Right cardiac atrium (tissue), 5 donors: ENCODE measurements at regions not wholly inside any gene's neighbourhood (a gene's known extent, or its start where the extent isn't known, plus 50 kb on each side); places are given as distances from the start of the nearest gene placed in this dataset.

Experiments
- ATAC-seq, 2 donors: fragments of 200-7000 bp; cut with Tn5 transposase; one replicate each; pipeline versions ENCODE4 v1.8.0 to v1.9.1; 2020; ENCODE audit warnings: moderate library complexity in 2 of 2, mild to moderate bottlenecking in 1 of 2
- DNase-seq, 3 donors: peaks; one replicate each; pipeline ENCODE4 v3.0.0-alpha.2; 2020
- H3K27ac ChIP-seq: one replicate; pipeline ENCODE4 v1.5.1; 2013; ENCODE audit warnings: mild to moderate bottlenecking, low read length, control low read depth, moderate library complexity
- H3K27me3 ChIP-seq: one replicate; pipeline ENCODE4 v1.6.1; 2013; ENCODE audit not compliant: control insufficient read depth, insufficient read depth
- H3K4me1 ChIP-seq: one replicate; pipeline ENCODE4 v1.6.1; 2013; ENCODE audit warnings: low read length; ENCODE audit not compliant: control insufficient read depth, insufficient read depth
- H3K4me3 ChIP-seq: one replicate; pipeline ENCODE4 v1.5.1; 2013; ENCODE audit warnings: low read length, control low read depth
- H3K9me3 ChIP-seq: one replicate; pipeline ENCODE4 v1.6.1; 2013; ENCODE audit warnings: low read length; ENCODE audit not compliant: control insufficient read depth
- WGBS: extraction: QIAGEN DNeasy Blood & Tissue Kit; methylation state at CpG from one replicate; pipeline ENCODE4 v1.1.7; 2013; 5-methylcytosine and 5-hydroxymethylcytosine counted together
- intact Hi-C, 4 donors: fragments of 100-400 bp; cut with DNase I; formaldehyde crosslinking; loops; one replicate each; pipeline versions ENCODE4 v1.11.0 to v1.14.0; 2022 to 2023
- donor health status: healthy with polysubstance abuse.
- donor health status: DM: no; HTN: yes; CAD: no.
- donor health status: DM: no; HTN: no; CAD: no.
- donor health status: DM: no; HTN: yes; CAD: no; lungs with severe emphysema.
- donor health status: DM: yes; HTN: yes; CAD: no.

- 70% methylated on average over 1 of the region's 1 CpG for WGBS
- ATAC-seq = no peak
- H3K27me3 ChIP-seq = no peaks in the 10 kb centered on the region
- no peaks in the 10 kb centered on the region for H3K4me1 ChIP-seq
- H3K27ac ChIP-seq = no peak overlapping the region
- no peak for DNase-seq
- H3K4me3 ChIP-seq = no peak overlapping the region
- intact Hi-C loops = no loop called here
- no peaks in the 10 kb centered on the region for H3K9me3 ChIP-seq
Observed at GRCh38 chrX:139290310-139290709, 240.2 kb upstream of the F9 start.

GRCh38 chrX:139287155-139287924 is 243.2 kb upstream of the F9 start:
- no peaks in the 10 kb centered on the region for H3K4me1 ChIP-seq
- H3K9me3 ChIP-seq = no peaks in the 10 kb centered on the region
- H3K27ac ChIP-seq = no peak overlapping the region
- WGBS = 84% methylated on average over 2 of the region's 2 CpGs
- no peak for ATAC-seq
- intact Hi-C loops = no loop called here
- H3K4me3 ChIP-seq = no peak overlapping the region
- no peaks in the 10 kb centered on the region for H3K27me3 ChIP-seq
- no peak for DNase-seq

GRCh38 chrX:139286342-139286741 is 244.2 kb upstream of the F9 start:
- Histone ChIP-seq H3K4me3 (no peak overlapping the region), H3K27me3 (no peaks in the 10 kb centered on the region), H3K4me1 (no peaks in the 10 kb centered on the region), H3K9me3 (no peaks in the 10 kb centered on the region), H3K27ac (no peak overlapping the region)
- 77% methylated on average over 2 of the region's 2 CpGs for WGBS
- intact Hi-C loops = no loop called here
- no peak for DNase-seq
- ATAC-seq = no peak

- 85% methylated on average over 3 of the region's 3 CpGs for WGBS
- intact Hi-C loops = no loop called here
- H3K4me3 ChIP-seq = no peak overlapping the region
- ATAC-seq (no peak), DNase-seq (no peak)
- no peaks in the 10 kb centered on the region for H3K9me3 ChIP-seq
- H3K27me3 ChIP-seq = no peaks in the 10 kb centered on the region
- no peaks in the 10 kb centered on the region for H3K4me1 ChIP-seq
- H3K27ac ChIP-seq = no peak overlapping the region
Observed at GRCh38 chrX:139267851-139268250, 262.7 kb upstream of the F9 start.

GRCh38 chrX:139246295-139246694 is 284.2 kb upstream of the F9 start:
- no peaks in the 10 kb centered on the region for H3K9me3 ChIP-seq
- DNase-seq (no peak), ATAC-seq (no peak)

GRCh38 chrX:139237141-139237540 is 293.4 kb upstream of the F9 start:
- no peak overlapping the region for H3K27ac ChIP-seq
- H3K4me1 ChIP-seq = no peaks in the 10 kb centered on the region
- no peak overlapping the region for H3K4me3 ChIP-seq
- no peaks in the 10 kb centered on the region for H3K27me3 ChIP-seq
- 77% methylated on average over 1 of the region's 1 CpG for WGBS
- H3K9me3 ChIP-seq = no peaks in the 10 kb centered on the region
- DNase-seq (no peak), ATAC-seq (no peak)
- intact Hi-C loops = no loop called here

More at GRCh38 chrX:139246295-139246694, 284.2 kb upstream of the F9 start:
- intact Hi-C loops = no loop called here
- Histone ChIP-seq H3K27me3 (no peaks in the 10 kb centered on the region), H3K4me1 (no peaks in the 10 kb centered on the region), H3K27ac (no peak overlapping the region), H3K4me3 (no peak overlapping the region)
- WGBS = 77% methylated on average over 3 of the region's 3 CpGs

GRCh38 chrX:139234898-139235297 is 295.6 kb upstream of the F9 start:
- no peak for DNase-seq
- WGBS = 94% methylated on average over 3 of the region's 3 CpGs
- ATAC-seq = no peak
- no peaks in the 10 kb centered on the region for H3K9me3 ChIP-seq
- intact Hi-C loops = no loop called here
- H3K27me3 ChIP-seq = no peaks in the 10 kb centered on the region
- H3K4me3 ChIP-seq = no peak overlapping the region
- H3K27ac ChIP-seq = no peak overlapping the region
- H3K4me1 ChIP-seq = no peaks in the 10 kb centered on the region

GRCh38 chrX:139224953-139225665 is 305.4 kb upstream of the F9 start:
- intact Hi-C loops = no loop called here
- H3K9me3 ChIP-seq = no peaks in the 10 kb centered on the region
- H3K4me3 ChIP-seq = no peak overlapping the region
- H3K27me3 ChIP-seq = no peaks in the 10 kb centered on the region
- WGBS = 40% methylated on average over 10 of the region's 10 CpGs
- ATAC-seq = no peak
- H3K4me1 ChIP-seq = no peaks in the 10 kb centered on the region
- no peak for DNase-seq
- no peak overlapping the region for H3K27ac ChIP-seq

GRCh38 chrX:139222511-139223200 is 307.9 kb upstream of the F9 start:
- Histone ChIP-seq H3K9me3 (no peaks in the 10 kb centered on the region), H3K4me3 (no peak overlapping the region), H3K27ac (no peak overlapping the region), H3K4me1 (no peaks in the 10 kb centered on the region), H3K27me3 (no peaks in the 10 kb centered on the region)
- DNase-seq (no peak), ATAC-seq (no peak)
- WGBS = 88% methylated on average over 9 of the region's 9 CpGs
- intact Hi-C loops = no loop called here

GRCh38 chrX:139213241-139213709 is 317.3 kb upstream of the F9 start:
- H3K4me3 ChIP-seq = no peak overlapping the region
- H3K27me3 ChIP-seq = no peaks in the 10 kb centered on the region
- H3K27ac ChIP-seq = no peak overlapping the region
- WGBS = 56% methylated on average over 3 of the region's 3 CpGs
- ATAC-seq (no peak), DNase-seq (no peak)
- no peaks in the 10 kb centered on the region for H3K4me1 ChIP-seq
- intact Hi-C loops = no loop called here
- no peaks in the 10 kb centered on the region for H3K9me3 ChIP-seq

- intact Hi-C loops = no loop called here
- H3K4me1 ChIP-seq = no peaks in the 10 kb centered on the region
- WGBS = 36% methylated on average over 8 of the region's 8 CpGs
- ATAC-seq (no peak), DNase-seq (no peak)
- no peak overlapping the region for H3K4me3 ChIP-seq
- no peaks in the 10 kb centered on the region for H3K27me3 ChIP-seq
- H3K9me3 ChIP-seq = no peaks in the 10 kb centered on the region
- H3K27ac ChIP-seq = no peak overlapping the region
Observed at GRCh38 chrX:139211568-139212182, 318.9 kb upstream of the F9 start.
